Endodermal cell (in vitro differentiated cells): ENCODE measurements at regions not wholly inside any gene's neighbourhood (a gene's known extent, or its start where the extent isn't known, plus 50 kb on each side); places are given as distances from the start of the nearest gene placed in this dataset.
A peak's percentile ranks its signal among the peaks of the same experiment; 100 is the strongest.

ENCODE experiments used
- DNase-seq: peaks from one replicate; pipeline ENCODE4 v3.0.0-alpha.2; 2017
- H3K27ac ChIP-seq: 2 replicates; pipeline ENCODE4 v1.5.1; 2013; ENCODE audit warnings: mild to moderate bottlenecking, low read depth, low read length, moderate library complexity
- H3K27me3 ChIP-seq: 2 replicates; pipeline ENCODE4 v1.6.1; 2013; ENCODE audit warnings: mild to moderate bottlenecking, low read length, moderate library complexity; ENCODE audit not compliant: insufficient read depth, control insufficient read depth, poor library complexity, severe bottlenecking
- H3K36me3 ChIP-seq: 2 replicates; pipeline ENCODE4 v1.7.0; 2013; ENCODE audit warnings: mild to moderate bottlenecking, low read length, moderate library complexity; ENCODE audit not compliant: control insufficient read depth, insufficient read depth
- H3K4me1 ChIP-seq: one replicate; pipeline ENCODE4 v1.7.0; 2013; ENCODE audit warnings: low read length; ENCODE audit not compliant: control insufficient read depth, insufficient read depth
- H3K4me3 ChIP-seq: 2 replicates; pipeline ENCODE4 v1.5.1; 2013; ENCODE audit warnings: mild to moderate bottlenecking, low read length, moderate library complexity
- H3K9ac ChIP-seq: 2 replicates; pipeline ENCODE4 v1.6.1; 2013; ENCODE audit warnings: mild to moderate bottlenecking, low read length, moderate library complexity; ENCODE audit not compliant: poor library complexity, severe bottlenecking; ENCODE audit errors: extremely low read depth
- H3K9me3 ChIP-seq: 2 replicates; pipeline ENCODE4 v1.6.1; 2013; ENCODE audit warnings: mild to moderate bottlenecking, low read length, moderate library complexity; ENCODE audit not compliant: control insufficient read depth
- H3K27ac Mint-ChIP-seq: 2 replicates; pipeline ENCODE4 v1.8.0; 2020; ENCODE audit warnings: mixed read lengths
- H3K27me3 Mint-ChIP-seq: 2 replicates; pipeline ENCODE4 v1.8.0; 2021; ENCODE audit warnings: mild to moderate bottlenecking, mixed read lengths; ENCODE audit not compliant: insufficient read depth
- H3K36me3 Mint-ChIP-seq: 2 replicates; pipeline ENCODE4 v1.8.0; 2020; ENCODE audit warnings: low read depth, mixed read lengths
- H3K4me1 Mint-ChIP-seq: 2 replicates; pipeline ENCODE4 v1.8.0; 2020; ENCODE audit warnings: mixed read lengths
- H3K4me3 Mint-ChIP-seq: 2 replicates; pipeline ENCODE4 v1.8.0; 2020; ENCODE audit warnings: mild to moderate bottlenecking, moderate library complexity, mixed read lengths
- H3K9me3 Mint-ChIP-seq: 2 replicates; pipeline ENCODE4 v1.8.0; 2020; ENCODE audit warnings: mild to moderate bottlenecking, mixed read lengths
- WGBS, 2 experiments: methylation state at CpG; one replicate each; pipeline versions ENCODE4 v1.1.5 to v1.1.7; 2013; ENCODE audit warnings: missing lambda C conversion rate in 2 of 2, mixed read lengths in 1 of 2; ENCODE audit not compliant: insufficient coverage in 1 of 2, insufficient read length in 1 of 2; 5-methylcytosine and 5-hydroxymethylcytosine counted together
- TF ChIP-seq, protein P1 (sequence below): fragments of 200-600 bp; sonication (generic); conservative IDR thresholded peaks from 2 replicates; pipeline ENCODE4 v1.5.0; 2021; ENCODE audit warnings: antibody characterized with exemption, mild to moderate bottlenecking

DNA sequence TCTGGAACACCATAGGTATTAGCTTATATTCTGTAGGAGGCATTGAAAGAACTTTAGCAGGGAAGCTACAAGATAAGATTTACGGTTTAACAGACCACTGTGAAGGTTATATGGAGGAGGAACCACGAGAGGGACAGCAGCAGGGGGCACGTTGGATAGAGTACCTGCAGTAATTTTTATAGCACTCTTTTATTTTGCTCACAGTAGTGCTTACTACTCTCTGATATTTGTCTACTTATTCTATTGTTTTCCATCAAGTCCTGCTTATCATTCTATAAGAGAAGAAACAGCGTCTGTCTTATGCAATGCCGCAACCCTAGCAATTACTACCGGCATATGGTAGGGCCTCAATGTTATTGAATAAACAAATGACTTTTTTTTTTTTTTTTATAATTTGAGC, 122.5 kb downstream of the PCDH7 start:
- no peaks in the 10 kb centered on the region for H3K27me3 ChIP-seq
- peaks cover 6% of the 10 kb centered on the region for H3K36me3 Mint-ChIP-seq
- H3K4me3 ChIP-seq, result no peak overlapping the region
- 77 to 86% methylated on average over 3 to 6 of the region's 6 CpGs for WGBS, 2 experiments
- H3K27me3 Mint-ChIP-seq, result no peaks in the 10 kb centered on the region
- TF ChIP-seq, protein P1, sequence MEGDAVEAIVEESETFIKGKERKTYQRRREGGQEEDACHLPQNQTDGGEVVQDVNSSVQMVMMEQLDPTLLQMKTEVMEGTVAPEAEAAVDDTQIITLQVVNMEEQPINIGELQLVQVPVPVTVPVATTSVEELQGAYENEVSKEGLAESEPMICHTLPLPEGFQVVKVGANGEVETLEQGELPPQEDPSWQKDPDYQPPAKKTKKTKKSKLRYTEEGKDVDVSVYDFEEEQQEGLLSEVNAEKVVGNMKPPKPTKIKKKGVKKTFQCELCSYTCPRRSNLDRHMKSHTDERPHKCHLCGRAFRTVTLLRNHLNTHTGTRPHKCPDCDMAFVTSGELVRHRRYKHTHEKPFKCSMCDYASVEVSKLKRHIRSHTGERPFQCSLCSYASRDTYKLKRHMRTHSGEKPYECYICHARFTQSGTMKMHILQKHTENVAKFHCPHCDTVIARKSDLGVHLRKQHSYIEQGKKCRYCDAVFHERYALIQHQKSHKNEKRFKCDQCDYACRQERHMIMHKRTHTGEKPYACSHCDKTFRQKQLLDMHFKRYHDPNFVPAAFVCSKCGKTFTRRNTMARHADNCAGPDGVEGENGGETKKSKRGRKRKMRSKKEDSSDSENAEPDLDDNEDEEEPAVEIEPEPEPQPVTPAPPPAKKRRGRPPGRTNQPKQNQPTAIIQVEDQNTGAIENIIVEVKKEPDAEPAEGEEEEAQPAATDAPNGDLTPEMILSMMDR, result no peak
- no peak overlapping the region for H3K27ac ChIP-seq
- H3K9me3 ChIP-seq, result no peaks in the 10 kb centered on the region
- H3K27ac Mint-ChIP-seq, result no peak overlapping the region
- no peak overlapping the region for H3K4me3 Mint-ChIP-seq
- H3K9me3 Mint-ChIP-seq, result no peaks in the 10 kb centered on the region
- peaks cover 27% of the 10 kb centered on the region for H3K4me1 ChIP-seq
- no peak for DNase-seq
- H3K4me1 Mint-ChIP-seq, result peaks cover 66% of the 10 kb centered on the region
- H3K36me3 ChIP-seq, result no peaks in the 10 kb centered on the region
- no peak overlapping the region for H3K9ac ChIP-seq

DNA sequence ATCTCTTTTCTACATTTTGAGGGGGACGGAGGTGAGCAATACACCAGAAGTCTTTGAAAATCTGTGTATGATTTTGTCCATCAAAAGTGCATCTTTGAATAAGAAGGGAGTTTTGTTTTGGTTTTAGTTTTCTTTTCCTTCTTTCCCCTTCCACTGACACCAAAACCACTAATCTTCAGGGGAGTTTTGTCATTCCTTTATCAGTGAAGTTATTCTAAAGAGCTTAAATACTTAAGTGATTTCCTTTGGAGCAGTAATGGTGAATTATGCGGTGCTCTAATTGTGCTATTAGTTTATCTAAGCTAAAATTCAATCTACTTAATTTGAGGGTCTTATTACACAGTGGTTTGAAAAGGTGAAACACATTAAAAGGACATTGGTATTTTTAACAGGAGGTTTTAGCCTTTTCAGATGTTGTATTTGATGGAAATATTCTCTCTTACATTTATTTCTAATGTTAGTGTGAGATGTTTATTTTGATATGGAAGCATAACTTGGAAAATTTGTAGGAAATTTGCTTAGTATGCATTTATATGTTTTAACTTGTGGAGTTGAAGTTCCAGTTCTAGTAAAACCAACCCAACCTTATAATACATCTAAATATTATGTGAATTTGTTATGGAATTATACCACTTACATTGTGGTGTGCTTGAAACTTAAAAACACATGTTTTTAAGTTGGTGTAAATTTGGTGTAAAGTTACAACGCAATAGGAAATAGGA, 124.9 kb downstream of the PCDH7 start:
- peak overlapping the region; percentile 26 for H3K4me3 ChIP-seq
- H3K27me3 Mint-ChIP-seq, result no peaks in the 10 kb centered on the region
- H3K4me1 Mint-ChIP-seq, result peaks cover 54% of the 10 kb centered on the region
- peak overlapping the region; percentile 79 for H3K27ac Mint-ChIP-seq
- peaks cover 6% of the 10 kb centered on the region for H3K36me3 Mint-ChIP-seq
- no peaks in the 10 kb centered on the region for H3K9me3 ChIP-seq
- no peak overlapping the region for H3K9ac ChIP-seq
- no peaks in the 10 kb centered on the region for H3K36me3 ChIP-seq
- no peak overlapping the region for H3K27ac ChIP-seq
- WGBS, 2 experiments, result 84% methylated on average over 3 of the region's 3 CpGs; no CpG with 5 or more reads in 1 of the 2 experiments
- H3K27me3 ChIP-seq, result no peaks in the 10 kb centered on the region
- peaks cover 13% of the 10 kb centered on the region for H3K4me1 ChIP-seq
- H3K4me3 Mint-ChIP-seq, result peak overlapping the region; percentile 19
- TF ChIP-seq, protein P1, result no peak
- H3K9me3 Mint-ChIP-seq, result no peaks in the 10 kb centered on the region
- DNase-seq, result no peak

DNA sequence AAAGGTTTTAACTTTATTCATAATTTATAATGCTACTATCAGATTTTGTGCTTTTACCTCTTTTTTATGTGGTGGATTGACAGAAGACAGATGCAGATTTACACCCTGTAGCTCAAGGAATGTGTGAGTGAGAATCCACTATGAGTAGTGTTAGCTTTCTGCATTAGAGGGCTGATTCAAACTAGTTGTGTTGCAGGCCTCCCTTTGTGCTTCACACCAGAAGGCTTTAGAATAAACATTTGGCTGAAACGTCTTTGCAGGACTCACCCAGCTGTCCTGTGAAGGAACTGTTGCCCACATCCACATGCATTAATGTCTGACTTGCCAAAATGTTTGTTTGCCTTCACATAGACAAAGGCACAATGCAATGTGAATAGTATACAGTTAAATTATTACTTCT, 127.0 kb downstream of the PCDH7 start:
- no peaks in the 10 kb centered on the region for H3K27me3 ChIP-seq
- Mint-ChIP-seq H3K4me3 (no peak overlapping the region), H3K36me3 (peaks cover 6% of the 10 kb centered on the region), H3K27me3 (no peaks in the 10 kb centered on the region), H3K4me1 (peaks cover 40% of the 10 kb centered on the region), H3K9me3 (no peaks in the 10 kb centered on the region), H3K27ac (peak overlapping the region; percentile 64)
- H3K9me3 ChIP-seq, result no peaks in the 10 kb centered on the region
- 0% methylated on average over 1 of the region's 1 CpG for WGBS, 2 experiments
- no peak overlapping the region for H3K27ac ChIP-seq
- peak; percentile 63 for DNase-seq
- H3K36me3 ChIP-seq, result no peaks in the 10 kb centered on the region
- H3K9ac ChIP-seq, result no peak overlapping the region
- TF ChIP-seq, protein P1, result no peak
- no peak overlapping the region for H3K4me3 ChIP-seq
- H3K4me1 ChIP-seq, result peaks cover 8% of the 10 kb centered on the region
